ENCODE measurements at regions not wholly inside any gene's neighbourhood (a gene's known extent, or its start where the extent isn't known, plus 50 kb on each side); places are given as distances from the start of the nearest gene placed in this dataset.

GRCh38 chr17:77489239-77489892 lies 348.6 kb downstream of the SEC14L1 start:
- H2BK5ac ChIP-seq (ENCODE audit: low read length): peak overlapping the region; percentile 87
- H3K79me1 ChIP-seq (ENCODE audit: low read depth, low read length): peaks cover 23% of the 10 kb centered on the region
- peaks cover 0 to 9% of the 10 kb centered on the region in 2 donors for H3K9me3 ChIP-seq (replicated peaks in 1 of 2; ENCODE audit: control insufficient read depth in 2 of 2, insufficient read depth in 1 of 2, low read depth in 1 of 2, low read length in 2 of 2)
- H2BK12ac ChIP-seq (ENCODE audit: low read length): no peak overlapping the region
- WGBS, 2 donors (ENCODE audit: extremely low coverage in 2 of 2, insufficient read length in 2 of 2, insufficient replicate concordance in 1 of 2): no CpG with 5 or more reads among the region's 19 CpGs
- H3K27me3 ChIP-seq (ENCODE audit: control insufficient read depth in 3 of 3, insufficient read depth in 3 of 3, low read depth in 1 of 3, low read length in 3 of 3): no peaks in the 10 kb centered on the region
- no peak overlapping the region for H3K4me2 ChIP-seq (ENCODE audit: insufficient read depth, low read length, poor library complexity, severe bottlenecking)
- H3K36me3 ChIP-seq (replicated peaks in 1 of 2; ENCODE audit: control insufficient read depth in 2 of 2, insufficient read depth in 2 of 2, low read length in 2 of 2): peaks cover 68 to 95% of the 10 kb centered on the region in 2 donors
- no peak overlapping the region for H3K27ac ChIP-seq (replicated peaks; ENCODE audit: low read length)
- no peak overlapping the region for H4K8ac ChIP-seq (ENCODE audit: low read depth, low read length)
- no peak overlapping the region for H3K18ac ChIP-seq (ENCODE audit: low read length)
- no peak overlapping the region for H2BK15ac ChIP-seq (ENCODE audit: low read length)
- no peak for DNase-seq (ENCODE audit: low spot score)
- no peak overlapping the region for H3K4me3 ChIP-seq (ENCODE audit: low read length in 2 of 2)
- H3K14ac ChIP-seq (ENCODE audit: low read length): no peak overlapping the region
- peak overlapping the region; percentile 12 for H3K9ac ChIP-seq (ENCODE audit: low read depth, low read length, poor library complexity)
- peaks cover 0 to 7% of the 10 kb centered on the region in 2 donors for H3K4me1 ChIP-seq (ENCODE audit: control insufficient read depth in 2 of 2, insufficient read depth in 1 of 2, low read depth in 1 of 2, low read length in 2 of 2)
- no peak overlapping the region for H2BK120ac ChIP-seq (ENCODE audit: low read depth, low read length)
- peak overlapping the region; percentile 37 for H3K4ac ChIP-seq (ENCODE audit: low read length)
- no peak overlapping the region for H2AFZ ChIP-seq (ENCODE audit: low read length)
- H2AK5ac ChIP-seq (ENCODE audit: low read depth, low read length): no peak overlapping the region
- no peak overlapping the region for H4K91ac ChIP-seq (ENCODE audit: low read depth, low read length, poor library complexity)
- no peak overlapping the region for H3K23ac ChIP-seq (ENCODE audit: low read depth, low read length, poor library complexity)

GRCh38 chr17:77489893-77490255 lies 349.1 kb downstream of the SEC14L1 start:
- no peak overlapping the region for H4K91ac ChIP-seq (ENCODE audit: low read depth, low read length, poor library complexity)
- H3K27me3 ChIP-seq (ENCODE audit: control insufficient read depth in 3 of 3, insufficient read depth in 3 of 3, low read depth in 1 of 3, low read length in 3 of 3): no peaks in the 10 kb centered on the region
- no peak overlapping the region for H2AK5ac ChIP-seq (ENCODE audit: low read depth, low read length)
- peak overlapping the region; percentile 71 for H3K18ac ChIP-seq (ENCODE audit: low read length)
- no CpG with 5 or more reads among the region's 11 CpGs for WGBS, 2 donors (ENCODE audit: extremely low coverage in 2 of 2, insufficient read length in 2 of 2, insufficient replicate concordance in 1 of 2)
- no peak overlapping the region for H3K4me2 ChIP-seq (ENCODE audit: insufficient read depth, low read length, poor library complexity, severe bottlenecking)
- peak overlapping the region; percentile 82 for H4K8ac ChIP-seq (ENCODE audit: low read depth, low read length)
- H2AFZ ChIP-seq (ENCODE audit: low read length): no peak overlapping the region
- no peak overlapping the region for H2BK5ac ChIP-seq (ENCODE audit: low read length)
- no peak overlapping the region for H3K9ac ChIP-seq (ENCODE audit: low read depth, low read length, poor library complexity)
- H3K27ac ChIP-seq (replicated peaks; ENCODE audit: low read length): no peak overlapping the region
- peaks cover 0 to 9% of the 10 kb centered on the region in 2 donors for H3K9me3 ChIP-seq (replicated peaks in 1 of 2; ENCODE audit: control insufficient read depth in 2 of 2, insufficient read depth in 1 of 2, low read depth in 1 of 2, low read length in 2 of 2)
- no peak overlapping the region for H3K14ac ChIP-seq (ENCODE audit: low read length)
- H2BK15ac ChIP-seq (ENCODE audit: low read length): no peak overlapping the region
- no peak for DNase-seq (ENCODE audit: low spot score)
- H3K4ac ChIP-seq (ENCODE audit: low read length): no peak overlapping the region
- H3K79me1 ChIP-seq (ENCODE audit: low read depth, low read length): peaks cover 20% of the 10 kb centered on the region
- peak overlapping the region; percentile 5 for H3K23ac ChIP-seq (ENCODE audit: low read depth, low read length, poor library complexity)
- no peak overlapping the region for H3K4me3 ChIP-seq (ENCODE audit: low read length in 2 of 2)
- H3K4me1 ChIP-seq (ENCODE audit: control insufficient read depth in 2 of 2, insufficient read depth in 1 of 2, low read depth in 1 of 2, low read length in 2 of 2): peaks cover 2 to 7% of the 10 kb centered on the region in 2 donors
- H3K36me3 ChIP-seq (replicated peaks in 1 of 2; ENCODE audit: control insufficient read depth in 2 of 2, insufficient read depth in 2 of 2, low read length in 2 of 2): peaks cover 72 to 97% of the 10 kb centered on the region in 2 donors
- H2BK12ac ChIP-seq (ENCODE audit: low read length): no peak overlapping the region
- H2BK120ac ChIP-seq (ENCODE audit: low read depth, low read length): no peak overlapping the region

- H3K14ac ChIP-seq (ENCODE audit: low read length): no peak overlapping the region
- H2AFZ ChIP-seq (ENCODE audit: low read length): no peak overlapping the region
- H3K27ac ChIP-seq (replicated peaks; ENCODE audit: low read length): no peak overlapping the region
- H3K4me1 ChIP-seq (ENCODE audit: control insufficient read depth in 2 of 2, insufficient read depth in 1 of 2, low read depth in 1 of 2, low read length in 2 of 2): peaks cover 2 to 7% of the 10 kb centered on the region in 2 donors
- peak overlapping the region in 1 of 2 donors; percentile 15 for H3K4me3 ChIP-seq (ENCODE audit: low read length in 2 of 2)
- no peak overlapping the region for H2BK5ac ChIP-seq (ENCODE audit: low read length)
- H4K8ac ChIP-seq (ENCODE audit: low read depth, low read length): peak overlapping the region; percentile 82
- WGBS, 2 donors (ENCODE audit: extremely low coverage in 2 of 2, insufficient read length in 2 of 2, insufficient replicate concordance in 1 of 2): no CpG with 5 or more reads among the region's 27 CpGs
- H3K23ac ChIP-seq (ENCODE audit: low read depth, low read length, poor library complexity): peak overlapping the region; percentile 5
- peak overlapping the region; percentile 71 for H3K18ac ChIP-seq (ENCODE audit: low read length)
- H2BK12ac ChIP-seq (ENCODE audit: low read length): peak overlapping the region; percentile 46
- no peak overlapping the region for H3K4ac ChIP-seq (ENCODE audit: low read length)
- no peak overlapping the region for H2AK5ac ChIP-seq (ENCODE audit: low read depth, low read length)
- H3K9me3 ChIP-seq (replicated peaks in 1 of 2; ENCODE audit: control insufficient read depth in 2 of 2, insufficient read depth in 1 of 2, low read depth in 1 of 2, low read length in 2 of 2): peaks cover 0 to 9% of the 10 kb centered on the region in 2 donors
- peaks cover 17% of the 10 kb centered on the region for H3K79me1 ChIP-seq (ENCODE audit: low read depth, low read length)
- DNase-seq (ENCODE audit: low spot score): no peak
- H3K36me3 ChIP-seq (replicated peaks in 1 of 2; ENCODE audit: control insufficient read depth in 2 of 2, insufficient read depth in 2 of 2, low read length in 2 of 2): peaks cover 68 to 96% of the 10 kb centered on the region in 2 donors
- H3K9ac ChIP-seq (ENCODE audit: low read depth, low read length, poor library complexity): no peak overlapping the region
- H3K27me3 ChIP-seq (ENCODE audit: control insufficient read depth in 3 of 3, insufficient read depth in 3 of 3, low read depth in 1 of 3, low read length in 3 of 3): no peaks in the 10 kb centered on the region
- H2BK15ac ChIP-seq (ENCODE audit: low read length): no peak overlapping the region
- no peak overlapping the region for H4K91ac ChIP-seq (ENCODE audit: low read depth, low read length, poor library complexity)
- H2BK120ac ChIP-seq (ENCODE audit: low read depth, low read length): no peak overlapping the region
- no peak overlapping the region for H3K4me2 ChIP-seq (ENCODE audit: insufficient read depth, low read length, poor library complexity, severe bottlenecking)
Observed at GRCh38 chr17:77490361-77491183, 349.8 kb downstream of the SEC14L1 start.

GRCh38 chr17:77491921-77492445 lies 351.2 kb downstream of the SEC14L1 start:
- WGBS, 2 donors (ENCODE audit: extremely low coverage in 2 of 2, insufficient read length in 2 of 2, insufficient replicate concordance in 1 of 2): no CpG with 5 or more reads among the region's 16 CpGs
- H3K27me3 ChIP-seq (ENCODE audit: control insufficient read depth in 3 of 3, insufficient read depth in 3 of 3, low read depth in 1 of 3, low read length in 3 of 3): no peaks in the 10 kb centered on the region
- H2BK120ac ChIP-seq (ENCODE audit: low read depth, low read length): no peak overlapping the region
- H3K9me3 ChIP-seq (replicated peaks in 1 of 2; ENCODE audit: control insufficient read depth in 2 of 2, insufficient read depth in 1 of 2, low read depth in 1 of 2, low read length in 2 of 2): peaks cover 0 to 9% of the 10 kb centered on the region in 2 donors
- peak overlapping the region; percentile 14 for H3K27ac ChIP-seq (replicated peaks; ENCODE audit: low read length)
- H3K18ac ChIP-seq (ENCODE audit: low read length): peak overlapping the region; percentile 48
- H3K36me3 ChIP-seq (replicated peaks in 1 of 2; ENCODE audit: control insufficient read depth in 2 of 2, insufficient read depth in 2 of 2, low read length in 2 of 2): peaks cover 70 to 94% of the 10 kb centered on the region in 2 donors
- no peak overlapping the region for H3K23ac ChIP-seq (ENCODE audit: low read depth, low read length, poor library complexity)
- no peak for DNase-seq (ENCODE audit: low spot score)
- H3K79me1 ChIP-seq (ENCODE audit: low read depth, low read length): peaks cover 16% of the 10 kb centered on the region
- H4K91ac ChIP-seq (ENCODE audit: low read depth, low read length, poor library complexity): no peak overlapping the region
- H4K8ac ChIP-seq (ENCODE audit: low read depth, low read length): no peak overlapping the region
- H3K14ac ChIP-seq (ENCODE audit: low read length): no peak overlapping the region
- H3K4ac ChIP-seq (ENCODE audit: low read length): no peak overlapping the region
- H2AK5ac ChIP-seq (ENCODE audit: low read depth, low read length): no peak overlapping the region
- no peak overlapping the region for H3K4me2 ChIP-seq (ENCODE audit: insufficient read depth, low read length, poor library complexity, severe bottlenecking)
- H2BK15ac ChIP-seq (ENCODE audit: low read length): no peak overlapping the region
- no peak overlapping the region for H3K9ac ChIP-seq (ENCODE audit: low read depth, low read length, poor library complexity)
- no peak overlapping the region for H2AFZ ChIP-seq (ENCODE audit: low read length)
- H2BK12ac ChIP-seq (ENCODE audit: low read length): no peak overlapping the region
- no peak overlapping the region for H3K4me3 ChIP-seq (ENCODE audit: low read length in 2 of 2)
- H2BK5ac ChIP-seq (ENCODE audit: low read length): no peak overlapping the region
- H3K4me1 ChIP-seq (ENCODE audit: control insufficient read depth in 2 of 2, insufficient read depth in 1 of 2, low read depth in 1 of 2, low read length in 2 of 2): peaks cover 2 to 6% of the 10 kb centered on the region in 2 donors
